OCI-LY7 (cell line): ENCODE measurements at regions not wholly inside any gene's neighbourhood (a gene's known extent, or its start where the extent isn't known, plus 50 kb on each side); places are given as distances from the start of the nearest gene placed in this dataset.

ENCODE experiments used
- BruUV-seq: library from RNA; stranded (reverse); fragments of 400-500 nt; replicated peaks from 2 replicates; lab custom pipeline; 2021; lab: Mats Ljungman, UMichigan
- CTCF ChIA-PET: fragments of 300-600 bp; sonication (Branson Sonifier 250); formaldehyde crosslinking; loops from one replicate; lab custom pipeline; 2022; ENCODE audit warnings: antibody characterized with exemption; ENCODE audit not compliant: unreplicated experiment; lab: Charles Lee
- POLR2A ChIA-PET: fragments of 300-600 bp; sonication (Branson Sonifier 250); formaldehyde crosslinking; loops from one replicate; lab custom pipeline; 2022; ENCODE audit warnings: antibody characterized with exemption; lab: Charles Lee
- DNase-seq: peaks from one replicate; pipeline ENCODE4 v3.0.0-alpha.2; 2015; ENCODE audit warnings: low spot score
- H2AFZ ChIP-seq: fragments of 200-600 bp; sonication (generic), shearing (Covaris generic); 2 replicates; pipeline ENCODE4 v1.6.1; 2014; ENCODE audit warnings: mild to moderate bottlenecking, antibody characterized with exemption, low read length, moderate library complexity
- H3K27ac ChIP-seq: fragments of 200-600 bp; sonication (generic); 2 replicates; pipeline ENCODE4 v1.5.1; 2014; ENCODE audit warnings: mixed run types, low read depth, mild to moderate bottlenecking, moderate library complexity, low read length, inconsistent platforms; ENCODE audit not compliant: poor library complexity, severe bottlenecking
- H3K36me3 ChIP-seq: fragments of 200-600 bp; sonication (generic); 2 replicates; pipeline ENCODE4 v1.6.1; 2014; ENCODE audit warnings: mild to moderate bottlenecking, antibody characterized with exemption, low read length, moderate library complexity, mixed read lengths; ENCODE audit not compliant: insufficient read depth
- H3K4me1 ChIP-seq: fragments of 200-600 bp; sonication (generic); 2 replicates; pipeline ENCODE4 v1.5.1; 2014; ENCODE audit warnings: mild to moderate bottlenecking, low read length; ENCODE audit not compliant: insufficient read depth, poor library complexity, severe bottlenecking
- H3K4me2 ChIP-seq: fragments of 200-600 bp; sonication (generic); 2 replicates; pipeline ENCODE4 v1.6.1; 2014; ENCODE audit warnings: mild to moderate bottlenecking, low read length
- H3K4me3 ChIP-seq: fragments of 200-600 bp; sonication (generic); 2 replicates; pipeline ENCODE4 v1.5.1; 2014; ENCODE audit warnings: mild to moderate bottlenecking, low read depth, low read length; ENCODE audit not compliant: poor library complexity, severe bottlenecking
- H3K79me2 ChIP-seq: fragments of 200-600 bp; sonication (generic); 2 replicates; pipeline ENCODE4 v1.6.1; 2016; ENCODE audit warnings: low read depth, mild to moderate bottlenecking, low read length, moderate library complexity, mixed read lengths; ENCODE audit not compliant: insufficient read depth
- H3K9me2 ChIP-seq: fragments of 200-600 bp; sonication (generic); 2 replicates; pipeline ENCODE4 v1.6.1; 2016; ENCODE audit warnings: mild to moderate bottlenecking, low read length, mixed read lengths; ENCODE audit not compliant: insufficient read depth
- H3K9me3 ChIP-seq: fragments of 200-600 bp; sonication (generic); 2 replicates; pipeline ENCODE4 v1.6.1; 2014; ENCODE audit warnings: mild to moderate bottlenecking, mixed run types, low read length, mixed read lengths
- H4K20me1 ChIP-seq: fragments of 200-600 bp; sonication (generic); 2 replicates; pipeline ENCODE4 v1.6.1; 2014; ENCODE audit warnings: mild to moderate bottlenecking, antibody characterized with exemption, low read length, moderate library complexity, mixed read lengths; ENCODE audit not compliant: insufficient read depth
- EZH2phosphoT487 ChIP-seq: fragments of 200-600 bp; sonication (generic); IDR thresholded peaks from 2 replicates; pipeline ENCODE4 v1.6.1; 2018; ENCODE audit warnings: low read depth, borderline replicate concordance, mild to moderate bottlenecking, mixed run types, antibody characterized with exemption, low read length, moderate library complexity, mixed read lengths
- intact Hi-C: fragments of 100-400 bp; cut with micrococcal nuclease; formaldehyde crosslinking; loops from one replicate; pipeline ENCODE4 v1.10.0; 2022; ENCODE audit not compliant: unreplicated experiment
- TF ChIP-seq, protein P1 (sequence below): fragments of 200-600 bp; sonication (generic); conservative IDR thresholded peaks from 2 replicates; pipeline ENCODE4 v1.5.1; 2014; ENCODE audit warnings: mild to moderate bottlenecking, antibody characterized with exemption, low read length, moderate library complexity, mixed read lengths

- Histone ChIP-seq H3K4me3 (no peak overlapping the region), H3K4me2 (no peak overlapping the region), H3K4me1 (no peaks in the 10 kb centered on the region), H3K9me2 (no peaks in the 10 kb centered on the region), H3K9me3 (no peaks in the 10 kb centered on the region), H3K27ac (no peak overlapping the region), H4K20me1 (no peaks in the 10 kb centered on the region), H3K79me2 (no peaks in the 10 kb centered on the region), H3K36me3 (no peaks in the 10 kb centered on the region), H2AFZ (no peak overlapping the region)
- ChIA-PET CTCF (no interaction called here), POLR2A (no interaction called here)
- intact Hi-C loops, result no loop called here
- TF ChIP-seq, protein P1, sequence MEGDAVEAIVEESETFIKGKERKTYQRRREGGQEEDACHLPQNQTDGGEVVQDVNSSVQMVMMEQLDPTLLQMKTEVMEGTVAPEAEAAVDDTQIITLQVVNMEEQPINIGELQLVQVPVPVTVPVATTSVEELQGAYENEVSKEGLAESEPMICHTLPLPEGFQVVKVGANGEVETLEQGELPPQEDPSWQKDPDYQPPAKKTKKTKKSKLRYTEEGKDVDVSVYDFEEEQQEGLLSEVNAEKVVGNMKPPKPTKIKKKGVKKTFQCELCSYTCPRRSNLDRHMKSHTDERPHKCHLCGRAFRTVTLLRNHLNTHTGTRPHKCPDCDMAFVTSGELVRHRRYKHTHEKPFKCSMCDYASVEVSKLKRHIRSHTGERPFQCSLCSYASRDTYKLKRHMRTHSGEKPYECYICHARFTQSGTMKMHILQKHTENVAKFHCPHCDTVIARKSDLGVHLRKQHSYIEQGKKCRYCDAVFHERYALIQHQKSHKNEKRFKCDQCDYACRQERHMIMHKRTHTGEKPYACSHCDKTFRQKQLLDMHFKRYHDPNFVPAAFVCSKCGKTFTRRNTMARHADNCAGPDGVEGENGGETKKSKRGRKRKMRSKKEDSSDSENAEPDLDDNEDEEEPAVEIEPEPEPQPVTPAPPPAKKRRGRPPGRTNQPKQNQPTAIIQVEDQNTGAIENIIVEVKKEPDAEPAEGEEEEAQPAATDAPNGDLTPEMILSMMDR, result no peak
- TF ChIP-seq EZH2phosphoT487, result no peak
- DNase-seq, result no peak
- BruUV-seq, result no TSS peak
Measured at GRCh38 chr7:79877874-79878465, 256.7 kb upstream of the GNAI1 start.

DNA sequence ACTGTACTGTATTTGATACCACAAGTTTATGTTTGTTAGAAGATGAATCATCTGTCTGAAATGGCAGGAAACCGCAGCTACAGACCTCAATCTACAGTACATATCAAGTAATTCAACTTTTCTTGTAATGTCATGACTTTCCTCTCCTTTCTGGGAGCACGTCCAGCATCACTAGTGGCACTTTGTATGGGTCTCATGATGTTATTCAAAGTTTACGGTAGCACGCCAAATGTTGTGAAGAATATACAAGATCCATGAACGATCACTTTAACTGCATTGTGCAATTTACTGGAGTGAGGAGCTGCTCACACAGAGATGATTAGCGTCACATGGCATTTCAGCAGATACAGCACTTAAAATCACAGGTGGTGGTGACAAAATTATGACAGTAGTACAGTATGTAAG lies 257.8 kb upstream of the GNAI1 start:
- Histone ChIP-seq H3K4me1 (no peaks in the 10 kb centered on the region), H3K79me2 (no peaks in the 10 kb centered on the region), H3K9me2 (no peaks in the 10 kb centered on the region), H3K27ac (no peak overlapping the region), H3K36me3 (no peaks in the 10 kb centered on the region), H2AFZ (no peak overlapping the region), H3K4me2 (no peak overlapping the region), H3K4me3 (no peak overlapping the region), H3K9me3 (no peaks in the 10 kb centered on the region), H4K20me1 (no peaks in the 10 kb centered on the region)
- CTCF ChIA-PET, result no interaction called here
- TF ChIP-seq, protein P1, result no peak
- no peak for TF ChIP-seq EZH2phosphoT487
- BruUV-seq, result no TSS peak
- no peak for DNase-seq
- POLR2A ChIA-PET, result no interaction called here
- intact Hi-C loops, result no loop called here

DNA sequence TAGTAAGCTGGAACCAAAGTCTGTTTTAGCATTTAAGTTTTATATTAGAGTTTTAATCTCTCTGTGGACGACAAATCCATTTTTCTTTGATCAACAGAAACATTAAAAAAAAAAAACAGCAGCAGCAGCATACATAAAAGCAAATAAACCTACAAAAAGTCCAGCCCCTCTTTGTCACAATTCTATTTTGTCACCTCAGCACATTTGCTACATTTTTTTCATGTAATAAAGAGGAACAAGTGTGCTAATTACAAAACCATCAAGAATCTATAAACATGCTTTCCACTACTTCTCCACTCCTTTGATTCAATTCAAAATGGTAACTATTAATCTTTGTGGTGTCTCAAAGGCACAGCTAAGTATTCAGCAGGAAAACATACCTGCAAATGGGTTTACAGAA lies 259.8 kb upstream of the GNAI1 start:
- no peak for DNase-seq
- H4K20me1 ChIP-seq, result no peaks in the 10 kb centered on the region
- no peaks in the 10 kb centered on the region for H3K79me2 ChIP-seq
- H3K36me3 ChIP-seq, result no peaks in the 10 kb centered on the region
- TF ChIP-seq, protein P1, result no peak
- no peak for TF ChIP-seq EZH2phosphoT487
- no peak overlapping the region for H3K4me2 ChIP-seq
- H3K4me3 ChIP-seq, result no peak overlapping the region
- H3K4me1 ChIP-seq, result no peaks in the 10 kb centered on the region
- no peak overlapping the region for H3K27ac ChIP-seq
- H3K9me3 ChIP-seq, result no peaks in the 10 kb centered on the region
- ChIA-PET CTCF (no interaction called here), POLR2A (interaction anchor here (0.6 kb wide), 1 partner anchor 181 kb away, joined by 3 read pairs; no protein-coding TSS in a partner anchor)
- intact Hi-C loops, result no loop called here
- no peaks in the 10 kb centered on the region for H3K9me2 ChIP-seq
- no TSS peak for BruUV-seq
- H2AFZ ChIP-seq, result no peak overlapping the region
